ENCODE measurements at regions not wholly inside any gene's neighbourhood (a gene's known extent, or its start where the extent isn't known, plus 50 kb on each side); places are given as distances from the start of the nearest gene placed in this dataset.

DNA sequence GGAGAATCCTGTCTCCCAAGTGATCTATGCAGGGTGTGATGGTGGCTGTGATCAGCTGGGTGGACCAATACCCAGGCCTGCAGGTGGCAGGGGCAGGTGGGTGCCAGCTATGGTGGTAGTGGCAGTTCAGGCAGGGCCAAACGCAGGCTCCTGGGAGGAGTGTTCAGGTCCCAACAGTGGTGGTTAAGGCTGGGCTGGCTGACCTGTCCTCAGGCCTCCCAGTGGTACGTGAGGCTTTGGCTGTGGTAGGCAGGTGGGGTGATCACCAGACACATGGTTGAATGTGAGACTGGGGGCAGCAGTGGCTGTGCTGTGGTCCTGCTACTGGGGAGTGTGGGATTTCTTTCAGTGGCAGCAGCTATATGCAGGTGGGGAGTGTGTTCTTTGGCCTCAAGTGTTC is 126.7 kb upstream of the STARD3NL start:
- Histone ChIP-seq H3K79me1 (ENCODE audit: low read depth in 1 of 2, low read length in 2 of 2) (no peaks in the 10 kb centered on the region), H3K56ac (ENCODE audit: extremely low read depth, insufficient read depth, low read length) (no peak overlapping the region), H2BK5ac (ENCODE audit: low read depth, low read length, poor library complexity, severe bottlenecking) (no peak overlapping the region), H2BK20ac (ENCODE audit: low read depth, low read length) (no peak overlapping the region), H4K20me1 (ENCODE audit: insufficient read depth, low read length) (no peaks in the 10 kb centered on the region), H3K4ac (ENCODE audit: low read depth, low read length) (no peak overlapping the region), H2AK9ac (replicated peaks; ENCODE audit: low read depth, low read length, poor library complexity) (peak overlapping the region; percentile 28), H3K18ac (ENCODE audit: low read depth, low read length) (no peak overlapping the region), H4K5ac (ENCODE audit: low read depth, low read length) (no peak overlapping the region), H3K9ac (ENCODE audit: low read depth, low read length) (no peak overlapping the region), H3K4me3 (ENCODE audit: insufficient read depth, low read depth, low read length) (no peak overlapping the region), H3K14ac (replicated peaks; ENCODE audit: low read depth, low read length) (no peak overlapping the region), H3K27ac (ENCODE audit: insufficient read depth, low read length) (no peak overlapping the region), H2BK15ac (ENCODE audit: low read depth, low read length) (no peak overlapping the region), H3K36me3 (ENCODE audit: control insufficient read depth, insufficient read depth, low read length) (no peaks in the 10 kb centered on the region), H3K4me2 (ENCODE audit: low read depth, low read length) (no peak overlapping the region), H3K9me3 (ENCODE audit: control insufficient read depth, insufficient read depth, low read length) (peaks cover 12% of the 10 kb centered on the region), H3K27me3 (ENCODE audit: control insufficient read depth, insufficient read depth, low read length) (no peaks in the 10 kb centered on the region), H3K23ac (ENCODE audit: low read depth, low read length) (no peak overlapping the region), H2AK5ac (ENCODE audit: low read depth, low read length) (no peak overlapping the region), H3K4me1 (ENCODE audit: control insufficient read depth, insufficient read depth, low read length) (no peaks in the 10 kb centered on the region), H4K8ac (ENCODE audit: low read depth in 2 of 2, low read length in 2 of 2) (no peak overlapping the region), H2AFZ (replicated peaks; ENCODE audit: low read length, poor library complexity) (peak overlapping the region; percentile 51), H2BK120ac (ENCODE audit: low read depth, low read length) (no peak overlapping the region), H4K91ac (ENCODE audit: insufficient read depth, low read depth, low read length) (no peak overlapping the region), H3K9me1 (ENCODE audit: insufficient read depth, low read length) (no peaks in the 10 kb centered on the region)
- no peak for TF ChIP-seq RAD21 (IDR thresholded peaks at IDR 0.05; ENCODE audit: low read length)
- TF ChIP-seq FOS (IDR thresholded peaks at IDR 0.05; ENCODE audit: low read depth, low read length): no peak
- TF ChIP-seq NFE2L2 (IDR thresholded peaks at IDR 0.05; ENCODE audit: low read depth, low read length): no peak
- no peak for TF ChIP-seq CHD1 (IDR thresholded peaks at IDR 0.05; ENCODE audit: low read depth, low read length)
- TF ChIP-seq MAZ (IDR thresholded peaks at IDR 0.05; ENCODE audit: borderline replicate concordance, low read depth, low read length): no peak
- no peak for TF ChIP-seq RCOR1 (IDR thresholded peaks at IDR 0.05; ENCODE audit: insufficient replicate concordance, low read length)
- no peak for TF ChIP-seq BHLHE40 (IDR thresholded peaks at IDR 0.05; ENCODE audit: low read depth, low read length)
- TF ChIP-seq CTCF (conservative IDR thresholded peaks at IDR 0.05; ENCODE audit: low read depth, low read length): no peak
- no peak for TF ChIP-seq MAFK (IDR thresholded peaks at IDR 0.05; ENCODE audit: low read depth, low read length)
- no peak for TF ChIP-seq SMC3 (IDR thresholded peaks at IDR 0.05; ENCODE audit: low read depth, low read length)
- TF ChIP-seq POLR2A (IDR thresholded peaks at IDR 0.05; ENCODE audit: low read depth, low read length): no peak
- no peak for TF ChIP-seq MXI1 (IDR thresholded peaks at IDR 0.05; ENCODE audit: borderline replicate concordance, low read depth, low read length)
- no peak for TF ChIP-seq CEBPB (IDR thresholded peaks at IDR 0.05; ENCODE audit: low read depth, low read length)
- no peak for TF ChIP-seq RFX5 (IDR thresholded peaks at IDR 0.05; ENCODE audit: low read depth, low read length)
- in situ Hi-C loops (cut with MboI; ENCODE audit: low sequenced_read_pairs) (no loop called here), intact Hi-C loops (cut with micrococcal nuclease) (no loop called here), dilution Hi-C loops (cut with HindIII; ENCODE audit: low sequenced_read_pairs, unreplicated experiment) (no loop called here)
- ChIA-PET CTCF (no interaction called here), POLR2A (ENCODE audit: unreplicated experiment) (no interaction called here)
- ATAC-seq (ENCODE audit: low read depth): no peak
- no peak for DNase-seq
- no TSS peak for BruUV-seq (replicated peaks)
- no CpG with 5 or more reads among the region's 2 CpGs for WGBS, 2 experiments (ENCODE audit: extremely low coverage in 2 of 2, insufficient read length in 1 of 2)

Data from IMR-90 (cell line).